T-helper 2 cell (primary cell): ENCODE measurements at regions not wholly inside any gene's neighbourhood (a gene's known extent, or its start where the extent isn't known, plus 50 kb on each side); places are given as distances from the start of the nearest gene placed in this dataset.

Experiments
- DNase-seq, 5 experiments: peaks; one replicate each; pipeline versions ENCODE4 v3.0.0 to v3.0.0-alpha.2; 2012 to 2022

DNA sequence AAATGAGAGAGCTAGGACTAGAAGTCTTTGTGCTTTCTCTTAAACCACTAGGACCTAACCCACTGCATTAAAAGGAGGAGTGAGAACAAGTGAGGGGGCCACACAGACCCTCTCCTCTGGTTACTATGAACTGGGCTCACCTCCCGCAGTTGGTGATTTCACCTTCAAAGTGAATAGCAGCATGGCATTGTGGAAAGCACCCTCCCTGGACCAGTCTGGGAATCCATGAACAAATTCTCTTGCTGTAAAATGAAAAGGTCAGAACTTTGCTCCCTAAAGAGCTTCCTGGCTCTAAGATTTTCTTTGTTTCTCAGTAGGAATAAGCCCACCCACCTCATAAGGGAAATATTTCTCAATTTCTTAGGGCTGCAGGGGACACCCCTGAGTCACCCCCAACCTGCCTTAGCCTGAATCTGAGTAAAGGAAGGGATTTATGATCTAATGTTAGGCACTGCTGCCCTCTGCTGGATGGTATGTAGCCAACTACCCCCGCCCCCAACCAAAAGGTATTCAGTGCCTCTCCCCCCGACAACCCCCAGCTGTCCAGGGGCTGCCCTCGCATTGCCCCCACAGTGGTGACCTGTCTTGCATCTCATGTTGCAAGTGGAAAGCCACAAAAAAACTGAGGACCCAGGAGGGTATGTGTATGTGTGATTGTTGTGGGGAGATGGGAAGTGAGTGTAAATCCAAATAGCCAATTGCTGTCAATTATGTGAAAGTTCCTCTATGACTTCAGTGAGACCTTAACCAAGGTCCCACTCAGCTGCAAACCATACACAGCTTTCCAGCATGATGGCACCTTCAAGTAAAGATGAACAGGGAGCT, 230.9 kb upstream of the SLC14A2 start:
- DNase-seq: peak in 3 of 5 experiments; percentile 2 to 46 (median 3)

DNA sequence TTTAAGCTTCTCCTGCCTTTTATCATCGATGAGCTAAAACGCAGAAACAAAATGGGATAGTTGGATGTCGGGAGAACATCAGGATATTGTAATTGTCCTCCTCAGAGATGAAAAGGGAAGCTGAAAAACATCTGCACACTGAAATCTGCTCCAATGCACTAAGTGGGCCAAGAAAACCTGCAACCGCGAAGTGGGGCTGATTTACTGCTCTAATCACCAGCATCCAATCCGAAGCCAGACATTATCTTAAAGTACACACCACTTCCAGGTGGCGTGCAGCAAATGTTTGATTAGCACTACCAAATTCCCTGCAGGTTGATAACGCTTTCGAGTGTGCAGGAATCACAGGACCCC, 230.3 kb upstream of the SLC14A2 start:
- no peak for DNase-seq

DNA sequence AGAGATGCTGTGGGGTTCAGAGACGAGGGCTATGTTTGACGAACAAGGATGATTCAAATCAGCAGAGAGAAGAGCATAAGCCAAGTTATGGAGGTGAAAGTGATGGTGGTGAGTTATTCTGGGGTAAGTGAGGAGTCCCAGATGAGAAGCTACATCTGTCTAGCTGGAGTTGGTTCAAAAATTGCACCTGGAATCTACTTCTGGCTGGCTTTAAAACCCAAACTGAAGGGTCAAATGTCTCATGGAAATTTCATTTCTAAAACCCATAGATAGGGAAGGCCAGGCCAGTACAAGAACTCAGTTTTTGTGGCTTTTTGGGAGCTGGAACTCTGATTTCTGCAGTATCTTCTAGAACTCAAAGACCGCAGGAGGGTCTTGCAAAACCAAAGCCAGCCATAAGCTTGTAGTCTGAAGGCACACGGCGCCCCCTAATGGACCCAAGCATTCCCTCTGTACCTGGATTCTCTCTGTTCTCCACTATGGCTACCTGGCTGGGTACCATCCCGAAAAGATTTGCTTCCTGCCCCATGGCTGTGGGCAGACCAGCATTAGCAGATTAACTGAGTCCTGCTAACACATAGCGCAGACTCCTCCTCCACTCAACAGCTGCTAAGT, 229.1 kb upstream of the SLC14A2 start:
- DNase-seq: no peak

DNA sequence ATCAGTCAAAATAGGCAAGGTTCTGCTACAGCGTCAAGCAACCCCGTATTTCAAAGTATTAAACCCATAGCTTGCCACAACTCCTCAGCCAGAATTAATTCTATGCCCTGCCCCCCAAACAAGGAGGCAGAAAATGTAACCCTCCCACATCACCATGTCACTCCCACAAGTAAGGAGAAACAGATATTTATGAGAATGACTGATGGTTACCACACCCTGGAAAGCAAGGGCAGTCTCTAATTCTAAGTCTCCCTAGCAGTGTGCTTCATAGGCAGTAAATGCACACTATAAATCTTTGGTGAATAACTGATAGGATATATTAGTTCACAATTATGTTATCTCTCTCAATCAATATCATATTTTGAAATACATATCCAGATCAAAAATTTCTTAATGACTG, 228.0 kb upstream of the SLC14A2 start:
- no peak for DNase-seq

DNA sequence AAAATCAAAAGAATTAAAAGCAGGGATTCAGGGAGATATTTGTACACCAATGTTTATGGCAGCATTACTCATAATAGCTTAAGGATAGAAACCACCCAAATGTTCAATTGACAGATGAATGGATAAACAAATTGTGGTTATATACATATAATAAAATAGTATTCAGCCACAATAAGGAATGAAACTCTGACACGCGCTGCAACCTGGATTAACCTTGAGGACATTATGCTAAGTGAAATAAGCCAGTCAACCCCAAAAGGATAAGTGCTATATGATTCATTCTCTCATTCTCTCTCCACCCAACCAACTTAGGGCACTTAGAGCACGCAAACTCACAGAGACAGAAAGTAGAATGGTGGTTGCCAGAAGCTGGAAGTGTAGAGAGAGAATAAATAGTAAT, 216.8 kb upstream of the SLC14A2 start:
- no peak for DNase-seq

DNA sequence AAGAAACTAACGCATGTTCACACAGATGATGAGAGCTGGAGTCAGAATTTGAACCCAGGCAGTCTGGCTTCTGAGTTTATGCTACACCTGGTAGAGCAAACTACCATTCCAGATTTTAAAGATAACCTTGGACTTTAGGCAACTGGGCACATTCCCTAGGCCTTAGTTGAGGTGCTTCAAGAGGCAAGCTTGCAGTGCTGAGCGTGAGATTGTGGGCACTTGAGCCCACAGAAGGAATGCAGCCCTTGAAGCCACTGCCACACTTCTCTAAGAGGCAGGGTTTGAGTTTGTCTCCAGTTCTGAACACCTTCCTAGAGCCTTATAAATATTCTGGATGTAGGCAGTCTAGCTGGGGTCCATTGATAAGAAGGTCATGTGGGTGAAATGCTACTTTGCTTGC, 216.1 kb upstream of the SLC14A2 start:
- no peak for DNase-seq

DNA sequence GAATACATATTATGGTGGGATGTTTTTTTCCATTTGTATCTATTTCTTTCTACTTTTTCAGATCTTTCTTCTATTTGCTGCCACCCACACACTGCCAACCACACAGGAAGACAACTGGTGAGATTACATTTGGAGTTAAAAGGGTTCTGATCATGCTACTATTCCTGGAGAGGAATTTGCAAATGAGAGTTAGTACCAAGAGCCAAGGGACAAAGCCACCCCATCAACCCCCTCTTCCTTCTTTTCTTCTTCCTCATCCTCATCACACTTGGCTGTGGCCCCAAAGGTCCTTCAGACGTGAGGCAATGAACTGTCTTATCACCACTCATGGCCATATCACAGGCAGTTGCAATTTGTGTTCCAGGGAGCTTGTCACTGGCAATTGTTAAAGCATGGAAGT, 215.6 kb upstream of the SLC14A2 start:
- DNase-seq: no peak

DNA sequence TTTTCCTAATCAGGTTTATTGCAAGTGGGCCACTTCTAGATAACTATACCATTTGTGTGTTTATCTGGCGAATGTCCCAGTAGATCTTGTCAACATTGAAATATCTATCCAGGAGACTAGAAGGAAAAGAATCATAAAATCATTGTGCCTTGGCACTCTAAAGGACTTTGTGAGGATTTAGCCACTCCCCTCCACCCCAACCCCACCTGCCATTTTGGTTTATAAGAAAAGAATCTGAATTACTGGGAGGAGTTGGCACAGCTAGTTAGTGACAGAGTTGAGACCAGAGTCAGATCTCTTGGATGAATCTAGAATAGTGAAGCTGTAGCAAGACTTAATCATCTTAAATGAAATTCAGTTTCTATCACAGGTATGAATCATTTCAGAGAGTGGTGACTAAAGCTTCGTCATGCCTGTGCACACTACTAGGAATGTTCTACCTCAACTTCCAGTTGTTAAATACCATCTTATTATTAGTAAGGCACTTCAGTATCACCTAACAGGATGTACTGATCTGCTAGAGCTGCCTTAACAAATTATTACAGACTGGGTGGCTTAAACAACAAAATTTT, 212.7 kb upstream of the SLC14A2 start:
- DNase-seq: no peak

DNA sequence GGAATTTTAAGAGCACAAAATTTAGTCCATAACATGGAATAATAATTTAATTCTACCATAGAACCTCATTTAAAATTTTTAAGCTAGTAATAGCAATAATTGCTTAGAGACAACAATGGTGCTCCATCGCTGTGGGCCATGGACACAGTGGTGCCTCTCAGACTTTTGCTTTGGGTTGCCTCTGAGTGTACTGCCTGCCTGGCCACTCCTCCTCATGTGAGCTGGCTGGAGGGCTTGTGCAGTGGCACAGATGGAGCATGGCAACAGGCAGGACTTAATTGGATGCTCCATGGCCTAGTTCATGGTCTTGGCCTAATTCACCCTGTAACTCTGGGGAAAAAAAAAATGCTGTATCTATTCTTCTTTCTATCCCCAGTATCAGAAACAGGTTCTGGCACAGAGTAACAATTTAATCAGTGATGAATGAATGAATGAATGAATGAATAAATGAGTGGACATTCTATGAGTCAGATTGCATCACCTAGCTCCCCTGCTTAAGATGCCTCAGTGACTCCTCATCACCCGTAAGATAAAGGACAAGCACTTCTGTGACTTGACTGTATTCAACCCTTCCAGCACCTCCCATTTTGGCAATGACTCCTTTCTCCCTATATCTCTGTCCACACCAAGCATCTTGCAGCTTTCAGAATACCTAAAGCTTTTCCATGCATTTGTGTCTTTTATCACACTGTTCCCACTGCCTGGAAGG, 211.8 kb upstream of the SLC14A2 start:
- no peak for DNase-seq

DNA sequence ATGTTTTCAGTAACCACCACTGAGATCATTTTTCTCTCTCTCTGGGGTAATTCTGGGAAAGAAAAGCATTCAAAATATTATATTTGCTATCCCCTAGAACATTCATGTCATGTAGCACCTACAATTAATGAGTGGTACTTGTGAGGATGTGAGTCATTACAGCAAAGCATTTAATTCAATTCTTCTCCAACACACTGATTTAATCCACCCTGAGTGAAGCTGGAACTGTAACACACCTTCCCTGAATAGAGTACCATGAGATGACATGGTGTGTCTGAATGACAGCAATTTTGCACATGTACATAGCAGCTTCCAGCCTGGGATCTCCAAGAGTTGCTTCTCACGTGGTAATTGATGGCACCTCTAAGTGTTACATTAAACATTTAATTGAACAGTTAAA, 207.1 kb upstream of the SLC14A2 start:
- DNase-seq: no peak

DNA sequence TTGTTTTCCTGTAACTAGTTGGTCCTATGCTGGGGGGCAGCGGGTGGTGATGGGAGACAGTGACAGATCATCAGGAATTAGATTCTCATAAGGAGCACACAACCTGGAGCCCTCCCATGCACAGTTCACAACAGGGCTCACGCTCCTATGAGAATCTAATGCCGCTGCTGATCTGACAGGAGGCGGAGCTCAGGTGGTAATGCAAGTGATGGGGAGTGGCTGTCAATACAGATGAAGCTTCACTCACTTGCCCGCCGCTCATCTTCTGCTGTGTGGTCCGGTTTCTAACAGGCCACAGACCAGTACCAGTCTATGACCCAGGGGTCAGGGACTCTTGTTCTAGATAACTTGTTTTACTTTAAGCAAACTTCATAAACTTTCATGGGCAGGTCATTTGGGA, 205.3 kb upstream of the SLC14A2 start:
- DNase-seq: no peak

DNA sequence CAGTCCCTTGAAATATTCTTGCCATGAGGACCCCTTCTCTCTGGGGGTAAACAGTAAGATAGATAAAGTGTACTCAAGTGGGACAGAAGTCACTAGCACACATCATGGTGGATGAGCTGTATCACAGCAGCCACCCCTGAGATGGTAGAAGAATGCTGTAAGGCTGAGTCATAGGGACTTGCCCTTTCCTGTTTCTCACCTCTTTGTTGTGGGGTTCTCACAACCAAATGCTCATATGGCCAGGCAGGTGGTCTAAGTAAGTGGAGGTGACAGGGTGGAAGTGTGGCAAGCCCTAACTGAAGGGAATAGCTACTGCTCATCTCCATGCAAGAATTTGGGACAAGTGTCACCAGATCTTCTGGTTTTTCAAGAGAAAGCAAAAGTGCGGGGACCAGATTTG, 202.7 kb upstream of the SLC14A2 start:
- DNase-seq: no peak

DNA sequence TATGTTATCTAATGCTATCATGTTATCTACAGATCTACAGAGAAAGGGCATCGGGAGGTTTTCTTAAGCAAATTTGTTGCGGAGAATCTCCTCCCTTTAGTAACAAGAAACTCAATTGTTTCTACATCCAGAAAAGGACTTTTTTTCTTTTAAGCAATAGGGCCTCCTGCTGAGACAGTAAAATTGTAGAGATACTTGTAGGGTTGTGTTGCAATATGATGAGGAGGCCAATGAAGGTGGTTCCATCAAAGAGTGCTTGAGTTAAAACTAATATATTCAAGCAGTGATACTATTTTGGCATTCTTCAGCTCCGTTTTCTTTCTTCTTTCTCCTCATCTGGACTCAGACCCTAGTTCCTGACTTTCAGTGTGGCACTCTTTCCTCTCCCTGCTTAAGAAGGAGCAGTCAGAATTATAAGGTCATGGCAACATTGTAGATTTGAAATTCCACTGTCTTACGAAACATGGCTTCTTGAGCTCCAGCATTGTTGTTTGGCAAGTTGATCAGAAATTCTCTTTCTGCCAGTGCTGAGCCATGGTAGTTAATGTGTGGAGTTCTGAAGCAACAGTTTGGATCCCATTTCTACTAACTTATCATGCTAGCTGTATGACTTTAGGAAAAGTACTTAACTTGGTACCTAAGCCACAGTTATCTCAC, 202.0 kb upstream of the SLC14A2 start:
- no peak for DNase-seq

DNA sequence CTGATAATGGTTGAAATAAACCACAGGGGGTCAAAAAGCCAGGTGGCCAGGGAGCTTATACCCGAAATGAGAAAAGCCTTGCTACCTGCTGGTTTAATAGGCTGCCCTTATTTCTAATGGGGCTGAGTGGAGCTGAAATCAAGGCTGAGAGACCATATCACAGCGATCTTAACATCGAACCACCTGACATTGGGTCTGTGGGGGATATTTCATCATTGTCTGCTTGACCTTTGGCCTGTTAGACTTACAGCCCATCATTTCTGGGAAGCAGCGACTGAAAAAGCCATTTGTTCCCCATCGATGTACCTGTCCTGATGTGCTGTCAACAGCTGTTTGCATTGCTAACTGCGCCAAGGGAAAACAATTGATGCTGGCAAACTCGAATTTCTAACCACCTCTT, 199.7 kb upstream of the SLC14A2 start:
- no peak for DNase-seq

DNA sequence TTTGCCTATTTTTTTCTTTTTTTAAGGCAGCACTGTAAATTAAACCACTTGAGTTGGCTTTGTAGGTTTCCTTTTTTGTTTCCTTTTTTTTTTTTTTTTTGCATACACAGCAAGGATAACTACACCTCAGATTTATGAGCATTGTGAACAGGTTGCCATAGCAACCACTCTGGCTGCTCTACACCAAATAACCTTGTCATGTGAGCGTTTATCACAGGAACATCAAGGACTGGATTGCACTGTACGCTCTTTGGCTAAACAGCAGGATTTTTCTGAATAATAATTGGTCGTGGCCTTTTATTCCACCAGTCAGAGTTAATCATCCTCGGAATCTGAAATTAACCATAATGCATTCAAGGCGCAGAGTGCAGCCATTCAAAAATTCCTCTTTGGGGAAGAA, 199.1 kb upstream of the SLC14A2 start:
- DNase-seq: no peak

DNA sequence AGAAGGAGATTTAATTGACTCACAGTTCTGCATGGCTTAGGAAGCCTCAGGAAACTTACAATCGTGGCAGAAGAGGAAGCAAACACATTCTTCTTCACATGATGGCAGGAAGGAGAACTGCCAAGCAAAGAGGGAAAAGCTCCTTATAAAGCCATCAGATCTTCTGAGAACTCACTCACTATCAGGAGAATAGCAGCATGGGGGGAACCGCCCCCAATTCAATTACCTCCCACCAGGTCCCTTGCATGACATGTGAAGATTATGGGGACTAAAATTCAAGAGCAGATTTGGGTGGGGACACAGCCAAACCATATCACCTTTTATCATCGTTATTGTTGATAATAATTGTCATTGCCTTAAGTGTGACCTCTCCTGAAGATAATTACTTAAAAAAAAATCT, 197.9 kb upstream of the SLC14A2 start:
- no peak for DNase-seq

DNA sequence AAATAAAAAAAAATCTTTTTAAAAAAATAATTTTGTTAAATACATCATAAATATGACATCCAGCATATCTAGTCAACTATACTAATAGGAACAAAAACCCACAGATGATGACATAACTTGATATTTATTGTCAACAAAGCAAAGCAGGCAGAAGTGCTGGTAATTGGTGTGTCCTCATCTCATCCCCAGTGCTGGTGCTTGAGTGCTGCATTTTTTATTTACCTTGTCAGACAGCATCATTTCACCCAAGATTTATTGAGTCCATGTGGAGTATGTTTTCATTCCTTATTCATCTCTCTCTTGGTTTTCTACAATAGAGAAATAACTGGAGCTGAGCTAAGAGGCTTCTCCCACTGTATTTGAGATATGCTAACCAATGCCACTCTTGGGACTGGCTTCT, 191.6 kb upstream of the SLC14A2 start:
- DNase-seq: no peak

DNA sequence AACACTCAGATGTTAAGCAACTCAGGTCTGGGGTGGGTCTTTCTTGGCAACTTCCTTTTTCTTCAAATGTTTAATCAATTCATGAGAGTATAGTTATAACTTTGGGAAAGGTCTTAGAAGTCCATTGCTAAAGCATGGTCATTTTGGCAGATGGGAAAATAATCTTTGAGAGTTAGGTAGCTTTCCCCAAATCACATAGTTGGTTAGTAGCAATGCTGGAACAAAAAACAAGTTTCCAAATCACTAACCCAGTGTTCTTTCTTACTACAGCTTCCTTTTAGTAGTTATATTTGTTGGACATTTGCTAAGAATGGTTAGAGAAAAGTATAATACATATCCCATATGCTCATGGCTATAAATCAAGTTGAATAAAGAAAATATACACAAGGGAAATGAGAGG, 185.2 kb upstream of the SLC14A2 start:
- no peak for DNase-seq

DNA sequence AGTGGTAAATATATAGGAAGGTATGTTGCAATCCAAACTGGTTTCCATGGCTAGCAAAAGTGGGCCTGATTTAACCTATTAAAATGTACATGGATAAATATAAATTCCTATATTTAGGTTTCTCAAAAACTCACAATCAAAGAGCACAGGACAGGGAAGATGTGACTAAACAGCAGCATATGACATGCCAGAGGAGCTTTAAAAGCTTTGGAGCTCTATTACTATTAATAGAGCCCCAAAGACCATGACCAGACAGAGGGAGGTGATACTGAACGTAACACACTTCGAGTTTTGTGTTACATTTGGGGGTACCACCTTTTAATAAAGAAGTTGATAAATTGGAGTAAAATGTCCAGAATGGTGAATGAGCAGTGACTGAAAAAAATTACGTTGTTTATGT, 179.5 kb upstream of the SLC14A2 start:
- DNase-seq: no peak

DNA sequence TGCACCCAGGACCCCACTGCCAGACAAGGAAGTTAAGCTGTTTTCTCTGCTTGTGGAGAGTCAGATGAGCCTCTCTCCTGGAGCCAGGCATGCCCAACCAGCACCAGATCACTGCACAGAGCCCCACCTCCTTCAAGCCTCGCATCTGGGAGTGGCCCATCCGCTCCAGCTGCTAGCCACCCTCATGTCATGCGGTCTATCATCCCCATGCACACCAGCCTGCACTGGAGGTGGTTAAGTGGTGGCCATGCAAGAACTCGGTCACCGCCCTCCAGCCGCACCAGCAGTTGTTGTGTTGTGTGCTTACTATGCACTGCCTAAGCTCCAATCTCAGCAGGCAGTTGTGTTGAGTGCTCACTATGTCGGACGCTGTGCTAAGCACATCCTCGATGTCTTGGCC, 177.9 kb upstream of the SLC14A2 start:
- DNase-seq: no peak

DNA sequence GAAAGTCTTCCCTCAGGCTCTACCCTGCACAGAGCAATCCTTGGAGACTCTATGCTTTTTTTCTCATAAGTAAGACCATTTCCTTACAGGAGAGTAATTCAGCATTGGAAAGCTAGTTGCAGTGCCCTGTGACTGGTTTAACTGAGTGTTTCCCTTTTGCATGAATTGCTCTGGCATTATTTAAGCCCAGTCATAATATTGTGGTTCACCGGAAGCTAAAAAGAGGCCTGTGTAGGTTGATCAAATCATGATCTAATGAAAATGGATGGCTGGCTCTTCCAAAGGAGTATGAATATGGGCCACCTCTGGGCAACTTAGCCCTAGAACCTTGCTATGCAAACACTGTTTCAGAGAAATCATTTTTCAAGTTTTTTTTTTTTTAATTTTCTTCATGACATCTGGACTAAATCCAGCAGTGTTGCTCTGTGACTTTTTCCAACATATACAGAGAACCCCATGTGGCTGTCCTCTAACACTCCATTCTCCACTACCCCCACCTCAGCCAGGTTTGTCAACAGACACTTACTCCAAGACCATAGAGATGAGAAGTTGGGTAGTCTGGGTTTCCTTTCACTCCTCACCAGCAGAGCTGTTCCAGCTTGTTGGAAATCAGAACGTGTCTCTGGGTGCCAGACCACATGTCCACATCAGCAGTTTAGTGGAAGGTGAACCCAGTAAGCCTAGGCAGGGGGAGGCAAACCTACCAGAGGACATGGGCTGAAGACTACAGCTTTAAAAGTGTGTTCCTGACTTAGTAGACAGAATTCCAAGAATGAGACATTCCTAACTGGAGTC, 175.2 kb upstream of the SLC14A2 start:
- no peak for DNase-seq

DNA sequence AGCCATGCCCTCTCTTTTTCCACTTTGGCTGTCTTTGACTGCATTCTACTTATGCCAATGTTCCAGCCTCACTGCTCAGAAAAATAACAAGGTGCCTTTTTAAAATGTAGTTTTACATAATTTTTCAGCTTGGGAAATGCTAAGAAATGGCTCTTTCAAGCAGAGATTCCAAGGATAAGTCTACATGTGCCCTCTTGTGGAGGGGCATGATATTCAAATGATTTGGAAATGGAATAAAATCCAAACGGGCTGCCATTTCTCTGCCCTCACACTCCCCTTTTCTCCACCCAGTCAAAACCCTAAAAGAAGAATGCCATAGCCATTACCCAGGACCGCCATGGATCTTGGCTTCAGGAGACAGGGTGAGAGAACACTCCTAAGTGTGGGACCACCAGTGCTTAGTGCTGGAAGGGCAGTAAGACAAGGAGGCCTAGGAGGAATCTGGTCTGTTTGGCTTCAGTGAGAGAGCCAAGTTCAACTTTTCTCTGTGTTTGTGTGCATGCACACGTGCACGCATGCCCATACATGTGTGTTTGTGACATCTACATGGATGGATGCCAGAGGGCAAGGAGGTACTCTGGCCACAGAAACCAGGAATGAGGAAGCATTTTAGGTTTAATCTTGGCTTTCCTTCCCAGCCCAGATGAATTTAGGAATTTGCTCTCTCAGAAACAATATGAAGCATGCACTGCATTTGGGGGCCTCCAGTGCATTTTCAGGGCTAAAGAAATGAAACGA, 174.0 kb upstream of the SLC14A2 start:
- DNase-seq: no peak
